Panc1 (cell line): ENCODE measurements at regions not wholly inside any gene's neighbourhood (a gene's known extent, or its start where the extent isn't known, plus 50 kb on each side); places are given as distances from the start of the nearest gene placed in this dataset.

ENCODE experiments used
- ATAC-seq: fragments of 200-7000 bp; cut with Tn5 transposase; 2 replicates; pipeline ENCODE4 v1.9.1; 2020; ENCODE audit warnings: mild to moderate bottlenecking, moderate library complexity
- BruUV-seq: library from RNA; stranded (reverse); fragments of 400-500 nt; replicated peaks from 2 replicates; lab custom pipeline; 2021; lab: Mats Ljungman, UMichigan
- CTCF ChIA-PET: fragments of 300-600 bp; sonication (Branson Sonifier 250); formaldehyde crosslinking; loops from one replicate; lab custom pipeline; 2022; ENCODE audit warnings: antibody characterized with exemption; lab: Charles Lee
- POLR2A ChIA-PET: fragments of 300-600 bp; sonication (Branson Sonifier 250); formaldehyde crosslinking; loops from one replicate; lab custom pipeline; 2022; ENCODE audit warnings: antibody characterized with exemption; lab: Charles Lee
- DNase-seq: peaks from one replicate; pipeline ENCODE4 v3.0.0-alpha.2; 2010; ENCODE audit warnings: low read depth, low spot score
- H3K27ac ChIP-seq: 2 replicates; pipeline ENCODE4 v1.5.1; 2011; ENCODE audit warnings: mild to moderate bottlenecking, low read length, inconsistent platforms
- H3K27me3 ChIP-seq: fragments of 200-500 bp; sonication (Bioruptor generic); 2 replicates; pipeline ENCODE4 v1.6.0; 2014; ENCODE audit warnings: low read length, inconsistent platforms; ENCODE audit not compliant: control insufficient read depth, insufficient read depth
- H3K36me3 ChIP-seq: fragments of 200-500 bp; sonication (Bioruptor generic); 2 replicates; pipeline ENCODE4 v1.5.1; 2014; ENCODE audit warnings: inconsistent platforms, mild to moderate bottlenecking, low read length, moderate library complexity; ENCODE audit not compliant: control insufficient read depth, insufficient read depth
- H3K4me1 ChIP-seq: 2 replicates; pipeline ENCODE4 v1.5.1; 2011; ENCODE audit warnings: inconsistent platforms, mild to moderate bottlenecking, low read length, moderate library complexity; ENCODE audit not compliant: control insufficient read depth, insufficient read depth
- H3K4me3 ChIP-seq, 2 experiments: 2 replicates each; pipeline ENCODE4 v1.5.1; 2011 to 2012; ENCODE audit warnings: low read depth in 2 of 2, low read length in 2 of 2, mild to moderate bottlenecking in 2 of 2, inconsistent platforms in 1 of 2, moderate library complexity in 1 of 2
- H3K9me3 ChIP-seq: fragments of 200-500 bp; sonication (Bioruptor generic); 2 replicates; pipeline ENCODE4 v1.5.1; 2014; ENCODE audit warnings: low read depth, mild to moderate bottlenecking, inconsistent platforms, low read length, moderate library complexity; ENCODE audit not compliant: control insufficient read depth, insufficient read depth
- CTCF ChIP-seq: fragments of 450-650 bp; IDR thresholded peaks from 2 replicates; pipeline ENCODE4 v1.5.1; 2017; ENCODE audit warnings: mild to moderate bottlenecking
- POLR2AphosphoS5 ChIP-seq: IDR thresholded peaks from 2 replicates; pipeline ENCODE4 v1.6.1; 2012; ENCODE audit warnings: mild to moderate bottlenecking, low read depth, low read length, moderate library complexity
- REST ChIP-seq, 2 experiments: IDR thresholded peaks; 2 replicates each; pipeline ENCODE4 v1.6.1; 2011 to 2012; ENCODE audit warnings: low read depth in 2 of 2, control low read depth in 1 of 2, low read length in 1 of 2, mild to moderate bottlenecking in 1 of 2, moderate library complexity in 1 of 2; ENCODE audit not compliant: insufficient read depth in 1 of 2
- SIN3A ChIP-seq: IDR thresholded peaks from 2 replicates; pipeline ENCODE4 v1.6.1; 2012; ENCODE audit warnings: low read depth, mild to moderate bottlenecking, low read length, moderate library complexity, borderline replicate concordance; ENCODE audit not compliant: insufficient read depth
- TCF7L2 ChIP-seq: IDR thresholded peaks from 2 replicates; pipeline ENCODE4 v1.6.1; 2011; ENCODE audit warnings: mild to moderate bottlenecking, low read depth, low read length, inconsistent platforms
- in situ Hi-C: cut with HindIII; loops from 2 replicates; pipeline ENCODE4 v1.10.0; 2016; ENCODE audit warnings: low sequenced_read_pairs, low pct_unique_long_range_greater_than_20kb
- intact Hi-C: fragments of 100-400 bp; cut with micrococcal nuclease; formaldehyde crosslinking; loops from one replicate; pipeline ENCODE4 v1.10.0; 2022; ENCODE audit not compliant: unreplicated experiment

GRCh38 chr22:22178992-22179391 is 65.6 kb upstream of the VPREB1 start:
- Histone ChIP-seq H3K36me3 (no peaks in the 10 kb centered on the region), H3K9me3 (no peaks in the 10 kb centered on the region), H3K27ac (no peak overlapping the region), H3K4me1 (no peaks in the 10 kb centered on the region), H3K4me3 (no peak overlapping the region), H3K27me3 (no peaks in the 10 kb centered on the region)
- no TSS peak for BruUV-seq
- TF ChIP-seq REST (IDR thresholded peaks at IDR 0.05; ENCODE audit: insufficient read depth in 1 of 2, low read depth in 2 of 2, low read length in 1 of 2) = no peak
- TF ChIP-seq TCF7L2 = no peak
- TF ChIP-seq CTCF = no peak
- no peak for TF ChIP-seq POLR2AphosphoS5
- TF ChIP-seq SIN3A = no peak
- ChIA-PET POLR2A (no interaction called here), CTCF (no interaction called here)
- in situ Hi-C loops = no loop called here
- intact Hi-C loops = no loop called here
- ATAC-seq (no peak), DNase-seq (no peak)

GRCh38 chr22:22178355-22178965 is 66.1 kb upstream of the VPREB1 start:
- DNase-seq = no peak
- Histone ChIP-seq H3K27ac (no peak overlapping the region), H3K4me3 (no peak overlapping the region), H3K36me3 (no peaks in the 10 kb centered on the region), H3K9me3 (no peaks in the 10 kb centered on the region), H3K27me3 (no peaks in the 10 kb centered on the region), H3K4me1 (no peaks in the 10 kb centered on the region)
- no peak for TF ChIP-seq SIN3A
- TF ChIP-seq REST (IDR thresholded peaks at IDR 0.05; ENCODE audit: insufficient read depth in 1 of 2, low read depth in 2 of 2, low read length in 1 of 2) = no peak
- no peak for TF ChIP-seq CTCF
- TF ChIP-seq POLR2AphosphoS5 = no peak
- no peak for TF ChIP-seq TCF7L2
- intact Hi-C loops = no loop called here
- ATAC-seq = no peak
- ChIA-PET POLR2A (no interaction called here), CTCF (no interaction called here)
- in situ Hi-C loops = no loop called here
- no TSS peak for BruUV-seq
